Fibroblast of mammary gland (primary cell): ENCODE measurements at regions not wholly inside any gene's neighbourhood (a gene's known extent, or its start where the extent isn't known, plus 50 kb on each side); places are given as distances from the start of the nearest gene placed in this dataset.

Source experiments
- DNase-seq: peaks from one replicate; pipeline ENCODE4 v3.0.0-alpha.2; 2010; ENCODE audit warnings: low read depth
- H3K4me3 ChIP-seq: 2 replicates; pipeline ENCODE4 v1.5.1; 2011; ENCODE audit warnings: low read depth, mild to moderate bottlenecking, low read length, moderate library complexity; ENCODE audit not compliant: control insufficient read depth
- TF ChIP-seq, protein P1 (sequence below): conservative IDR thresholded peaks from 2 replicates; pipeline ENCODE4 v1.5.1; 2011; ENCODE audit warnings: low read depth, low read length, inconsistent platforms; ENCODE audit not compliant: control insufficient read depth, insufficient read depth

DNA sequence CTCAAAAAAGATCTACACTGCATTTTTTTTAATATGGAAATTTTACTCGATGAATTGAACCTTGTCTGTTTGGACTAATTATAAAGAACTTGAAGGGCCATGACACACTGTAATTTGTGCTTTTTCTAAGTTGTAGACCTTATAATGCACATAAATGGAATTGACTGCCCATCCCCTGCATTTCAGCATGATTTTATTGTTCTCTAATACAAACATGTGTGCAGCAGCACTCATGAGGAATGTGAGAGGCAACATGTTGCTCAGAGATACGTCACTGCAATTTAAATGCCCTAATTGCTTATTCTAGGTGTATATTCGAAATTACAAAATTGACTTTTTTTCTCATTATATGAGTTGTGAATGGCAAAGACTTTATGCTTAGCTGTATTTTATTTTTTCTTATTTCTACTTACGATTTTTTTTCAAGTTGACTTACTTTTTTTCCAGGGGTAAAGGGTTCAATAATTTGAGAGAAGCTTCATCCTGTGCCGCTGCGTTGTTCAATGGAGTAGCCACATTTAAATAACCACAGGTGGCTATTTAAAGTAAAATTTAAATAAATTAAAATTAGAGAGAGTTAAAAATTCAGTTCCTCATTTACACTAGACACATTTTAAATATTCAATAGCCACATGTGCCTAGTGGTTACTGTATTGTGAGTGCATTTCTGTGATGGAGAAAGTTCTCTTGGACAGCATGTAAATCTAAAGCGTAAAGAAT, 1346.4 kb downstream of the ROBO1 start:
- TF ChIP-seq, protein P1, sequence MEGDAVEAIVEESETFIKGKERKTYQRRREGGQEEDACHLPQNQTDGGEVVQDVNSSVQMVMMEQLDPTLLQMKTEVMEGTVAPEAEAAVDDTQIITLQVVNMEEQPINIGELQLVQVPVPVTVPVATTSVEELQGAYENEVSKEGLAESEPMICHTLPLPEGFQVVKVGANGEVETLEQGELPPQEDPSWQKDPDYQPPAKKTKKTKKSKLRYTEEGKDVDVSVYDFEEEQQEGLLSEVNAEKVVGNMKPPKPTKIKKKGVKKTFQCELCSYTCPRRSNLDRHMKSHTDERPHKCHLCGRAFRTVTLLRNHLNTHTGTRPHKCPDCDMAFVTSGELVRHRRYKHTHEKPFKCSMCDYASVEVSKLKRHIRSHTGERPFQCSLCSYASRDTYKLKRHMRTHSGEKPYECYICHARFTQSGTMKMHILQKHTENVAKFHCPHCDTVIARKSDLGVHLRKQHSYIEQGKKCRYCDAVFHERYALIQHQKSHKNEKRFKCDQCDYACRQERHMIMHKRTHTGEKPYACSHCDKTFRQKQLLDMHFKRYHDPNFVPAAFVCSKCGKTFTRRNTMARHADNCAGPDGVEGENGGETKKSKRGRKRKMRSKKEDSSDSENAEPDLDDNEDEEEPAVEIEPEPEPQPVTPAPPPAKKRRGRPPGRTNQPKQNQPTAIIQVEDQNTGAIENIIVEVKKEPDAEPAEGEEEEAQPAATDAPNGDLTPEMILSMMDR, result no peak
- DNase-seq, result no peak
- no peak overlapping the region for H3K4me3 ChIP-seq

GRCh38 chr3:78424656-78425055, 1343.1 kb downstream of the ROBO1 start:
- DNase-seq, result no peak
- no peak overlapping the region for H3K4me3 ChIP-seq
- TF ChIP-seq, protein P1, result no peak

GRCh38 chr3:78426454-78426853, 1341.3 kb downstream of the ROBO1 start:
- no peak overlapping the region for H3K4me3 ChIP-seq
- DNase-seq, result no peak
- TF ChIP-seq, protein P1, result no peak

GRCh38 chr3:78427303-78427702, 1340.5 kb downstream of the ROBO1 start:
- peak; percentile 6 for DNase-seq
- TF ChIP-seq, protein P1, result no peak
- H3K4me3 ChIP-seq, result no peak overlapping the region

- DNase-seq, result no peak
- H3K4me3 ChIP-seq, result no peak overlapping the region
- TF ChIP-seq, protein P1, result no peak
Measured at GRCh38 chr3:78430741-78431140, 1337.1 kb downstream of the ROBO1 start.

GRCh38 chr3:78434801-78435200, 1333.0 kb downstream of the ROBO1 start:
- DNase-seq, result no peak
- TF ChIP-seq, protein P1, result no peak
- no peak overlapping the region for H3K4me3 ChIP-seq

DNA sequence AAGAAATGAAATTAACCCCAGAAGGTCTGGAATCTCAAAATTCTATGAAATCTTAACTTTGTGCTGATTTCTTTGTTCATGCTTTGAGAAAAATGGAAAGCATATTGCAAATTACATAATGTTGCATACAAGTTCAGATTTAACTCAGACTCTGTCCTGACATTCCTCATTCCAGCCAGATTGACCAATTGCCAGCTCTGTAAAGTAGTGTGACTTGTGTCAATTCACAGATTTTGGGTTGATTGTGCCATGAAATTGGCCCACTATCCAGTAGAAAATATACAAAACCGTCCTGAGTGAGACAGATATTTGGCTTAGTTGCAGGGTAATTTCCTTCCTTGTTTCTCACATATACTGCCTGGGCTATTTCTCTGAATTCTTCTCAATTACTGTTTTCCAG, 1312.6 kb downstream of the ROBO1 start:
- TF ChIP-seq, protein P1, result no peak
- H3K4me3 ChIP-seq, result no peak overlapping the region
- DNase-seq, result no peak
